Ovary (tissue), 7 donors: ENCODE measurements at regions not wholly inside any gene's neighbourhood (a gene's known extent, or its start where the extent isn't known, plus 50 kb on each side); places are given as distances from the start of the nearest gene placed in this dataset.

ENCODE experiments used
- DNase-seq, 5 donors: peaks; one replicate each; pipeline ENCODE4 v3.0.0-alpha.2; 2019 to 2020
- H3K27ac ChIP-seq, 2 donors: fragments of 200-600 bp; one replicate each; pipeline versions ENCODE4 v1.5.1 to v1.8.0; 2019 to 2022
- H3K27me3 ChIP-seq: fragments of 200-600 bp; one replicate; pipeline ENCODE4 v1.8.0; 2022
- H3K36me3 ChIP-seq: fragments of 200-600 bp; sonication (generic); one replicate; pipeline ENCODE4 v1.5.1; 2019
- H3K4me1 ChIP-seq: one replicate; pipeline ENCODE4 v1.8.1; 2013; ENCODE audit warnings: mild to moderate bottlenecking, moderate library complexity; ENCODE audit not compliant: insufficient read depth
- H3K4me3 ChIP-seq: fragments of 200-600 bp; sonication (generic); one replicate; pipeline ENCODE4 v1.5.1; 2017
- H3K9me3 ChIP-seq, 2 donors: fragments of 200-600 bp in 1 of 2; sonication (generic) in 1 of 2; one replicate each; pipeline versions ENCODE4 v1.5.1 to v1.8.1; 2013 to 2019; ENCODE audit warnings: mild to moderate bottlenecking in 1 of 2, moderate library complexity in 1 of 2
- EP300 ChIP-seq: sonication (generic); formaldehyde crosslinking; IDR thresholded peaks from one replicate; pipeline ENCODE4 v1.6.1; 2017; ENCODE audit warnings: antibody characterized with exemption
- POLR2A ChIP-seq: fragments of 450-650 bp; IDR thresholded peaks from one replicate; pipeline ENCODE4 v1.6.1; 2017; ENCODE audit warnings: antibody characterized with exemption, mild to moderate bottlenecking, moderate library complexity
- WGBS, 3 donors: extraction: QIAGEN DNeasy Blood & Tissue Kit in 1 of 3; methylation state at CpG; one replicate each; pipeline versions ENCODE4 v1.1.5 to v1.1.7; 2013 to 2017; 5-methylcytosine and 5-hydroxymethylcytosine counted together
- intact Hi-C, 4 donors: fragments of 100-400 bp; cut with DNase I; formaldehyde crosslinking; loops; one replicate each; pipeline versions ENCODE4 v1.11.0 to v1.15.1; 2022 to 2023
- TF ChIP-seq, protein P1 (sequence below), 3 donors: fragments of 450-650 bp in 2 of 3; fragments of 200-600 bp in 1 of 3; IDR thresholded peaks; one replicate each; pipeline versions ENCODE4 v1.5.1 to v1.8.0; 2016 to 2022; ENCODE audit warnings: antibody characterized with exemption in 3 of 3, mild to moderate bottlenecking in 1 of 3
- donor health status: DM: no; HTN: no; CAD: no; lungs with moderate emphysema.
- donor health status: DM: no; HTN: no; CAD: no.
- donor health status: Bipolar disorder and iron deficiency.
- donor health status: DM: no; HTN: no; CAD: no.
- donor health status: DM: yes; HTN: yes; CAD: no.

DNA sequence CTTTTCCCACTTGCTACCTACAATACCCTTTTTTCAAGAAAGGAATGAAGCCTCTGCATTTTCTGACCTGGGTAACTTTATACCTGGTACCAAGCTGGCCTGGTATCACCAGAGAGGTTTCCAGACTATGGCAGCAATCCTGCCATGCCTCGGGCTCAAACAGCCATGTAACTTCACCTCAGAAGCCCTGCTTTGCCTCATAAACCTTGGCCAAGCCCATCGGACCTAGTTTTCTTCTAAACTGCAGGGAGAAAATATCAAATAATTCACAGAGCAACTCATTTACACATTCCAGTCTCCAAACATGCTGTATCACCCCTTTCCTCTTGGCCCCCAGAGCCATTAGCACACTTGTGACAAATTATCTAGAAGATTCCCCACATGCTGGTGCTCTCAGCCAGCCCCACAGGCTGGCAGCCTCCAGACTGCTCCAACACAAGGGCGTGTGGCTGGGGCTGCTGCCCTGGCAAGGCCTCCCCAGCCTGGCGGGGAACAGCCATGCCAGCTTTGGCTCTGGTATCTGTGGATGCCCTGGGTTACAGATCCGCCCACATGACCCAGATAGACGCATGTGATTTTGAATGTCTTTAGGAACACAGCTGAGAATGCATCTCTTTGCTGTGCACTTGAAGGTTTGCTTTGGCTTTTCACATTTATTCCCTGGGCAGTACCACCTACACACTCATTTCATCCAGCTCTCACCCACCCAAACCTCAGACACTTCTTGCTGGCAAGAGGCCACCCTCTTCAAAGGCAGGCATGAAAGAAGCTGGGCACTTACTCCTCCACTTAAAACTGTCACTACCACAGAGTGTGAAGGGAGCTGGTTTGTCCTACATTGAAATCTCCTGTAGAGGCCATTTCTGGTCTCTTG is 70.0 kb upstream of the BCAR3 start:
- Histone ChIP-seq H3K36me3 (no peaks in the 10 kb centered on the region), H3K9me3 (no peaks in the 10 kb centered on the region), H3K27me3 (no peaks in the 10 kb centered on the region), H3K27ac (no peak overlapping the region), H3K4me3 (no peak overlapping the region), H3K4me1 (peaks cover 2% of the 10 kb centered on the region)
- intact Hi-C loops = no loop called here
- DNase-seq = no peak
- TF ChIP-seq, protein P1, sequence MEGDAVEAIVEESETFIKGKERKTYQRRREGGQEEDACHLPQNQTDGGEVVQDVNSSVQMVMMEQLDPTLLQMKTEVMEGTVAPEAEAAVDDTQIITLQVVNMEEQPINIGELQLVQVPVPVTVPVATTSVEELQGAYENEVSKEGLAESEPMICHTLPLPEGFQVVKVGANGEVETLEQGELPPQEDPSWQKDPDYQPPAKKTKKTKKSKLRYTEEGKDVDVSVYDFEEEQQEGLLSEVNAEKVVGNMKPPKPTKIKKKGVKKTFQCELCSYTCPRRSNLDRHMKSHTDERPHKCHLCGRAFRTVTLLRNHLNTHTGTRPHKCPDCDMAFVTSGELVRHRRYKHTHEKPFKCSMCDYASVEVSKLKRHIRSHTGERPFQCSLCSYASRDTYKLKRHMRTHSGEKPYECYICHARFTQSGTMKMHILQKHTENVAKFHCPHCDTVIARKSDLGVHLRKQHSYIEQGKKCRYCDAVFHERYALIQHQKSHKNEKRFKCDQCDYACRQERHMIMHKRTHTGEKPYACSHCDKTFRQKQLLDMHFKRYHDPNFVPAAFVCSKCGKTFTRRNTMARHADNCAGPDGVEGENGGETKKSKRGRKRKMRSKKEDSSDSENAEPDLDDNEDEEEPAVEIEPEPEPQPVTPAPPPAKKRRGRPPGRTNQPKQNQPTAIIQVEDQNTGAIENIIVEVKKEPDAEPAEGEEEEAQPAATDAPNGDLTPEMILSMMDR (IDR thresholded peaks at IDR 0.05) = no peak
- TF ChIP-seq EP300 = no peak
- WGBS, 3 donors = 82 to 94% (median 87%) methylated on average over 6 of the region's 6 CpGs

DNA sequence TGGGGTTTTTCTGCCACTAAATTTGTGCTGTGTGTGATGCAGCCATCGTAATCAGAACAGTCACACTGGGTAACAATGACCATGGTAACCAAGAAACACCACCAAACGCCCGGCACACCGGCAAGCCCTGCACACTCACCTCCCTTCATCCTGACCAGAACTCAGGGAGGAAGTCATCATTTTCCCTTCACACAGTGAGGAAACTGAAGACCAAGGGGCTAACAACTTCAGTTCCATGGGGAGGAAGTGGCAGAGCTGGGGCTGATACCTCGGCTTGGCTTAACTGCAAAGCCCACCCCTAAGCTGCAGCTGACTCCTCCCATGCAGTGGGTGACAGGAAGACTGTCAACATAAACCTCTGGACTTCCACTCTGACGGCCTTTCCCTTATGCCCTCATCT is 69.3 kb upstream of the BCAR3 start:
- intact Hi-C loops = no loop called here
- WGBS, 3 donors = 78 to 87% (median 85%) methylated on average over 6 of the region's 6 CpGs
- H3K36me3 ChIP-seq = no peaks in the 10 kb centered on the region
- TF ChIP-seq EP300 = no peak
- TF ChIP-seq, protein P1 (IDR thresholded peaks at IDR 0.05) = no peak
- TF ChIP-seq POLR2A = no peak
- H3K4me1 ChIP-seq = peaks cover 2% of the 10 kb centered on the region
- DNase-seq = no peak
- H3K4me3 ChIP-seq = no peak overlapping the region
- H3K27me3 ChIP-seq = no peaks in the 10 kb centered on the region
- no peaks in the 10 kb centered on the region for H3K9me3 ChIP-seq
- no peak overlapping the region for H3K27ac ChIP-seq

DNA sequence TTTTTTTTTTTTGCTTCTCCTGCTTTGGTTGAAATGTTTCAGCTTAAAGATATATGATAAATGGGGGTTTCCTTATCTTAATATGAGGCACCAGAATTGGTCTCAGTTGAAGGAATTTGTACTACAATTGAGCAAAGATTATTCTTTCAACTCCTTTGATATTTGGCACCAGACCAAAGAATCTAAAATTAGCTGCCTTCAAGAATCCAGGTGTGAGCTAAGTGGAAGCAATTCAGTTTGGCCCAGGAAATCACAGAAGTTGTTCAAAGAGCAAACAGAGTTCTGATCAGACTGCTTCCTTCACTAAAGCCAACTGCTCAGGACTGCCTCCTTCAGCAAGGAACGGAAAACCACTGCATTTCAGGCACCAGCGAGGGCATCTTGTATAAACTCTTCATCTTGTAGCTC is 68.3 kb upstream of the BCAR3 start:
- no peak for DNase-seq
- Histone ChIP-seq H3K36me3 (no peaks in the 10 kb centered on the region), H3K4me1 (peaks cover 2% of the 10 kb centered on the region), H3K4me3 (no peak overlapping the region), H3K9me3 (no peaks in the 10 kb centered on the region), H3K27ac (no peak overlapping the region), H3K27me3 (no peaks in the 10 kb centered on the region)
- TF ChIP-seq EP300 (no peak), POLR2A (no peak)
- TF ChIP-seq, protein P1 (IDR thresholded peaks at IDR 0.05) = no peak
- 81 to 85% (median 83%) methylated on average over 2 of the region's 2 CpGs for WGBS, 3 donors
- intact Hi-C loops = no loop called here

DNA sequence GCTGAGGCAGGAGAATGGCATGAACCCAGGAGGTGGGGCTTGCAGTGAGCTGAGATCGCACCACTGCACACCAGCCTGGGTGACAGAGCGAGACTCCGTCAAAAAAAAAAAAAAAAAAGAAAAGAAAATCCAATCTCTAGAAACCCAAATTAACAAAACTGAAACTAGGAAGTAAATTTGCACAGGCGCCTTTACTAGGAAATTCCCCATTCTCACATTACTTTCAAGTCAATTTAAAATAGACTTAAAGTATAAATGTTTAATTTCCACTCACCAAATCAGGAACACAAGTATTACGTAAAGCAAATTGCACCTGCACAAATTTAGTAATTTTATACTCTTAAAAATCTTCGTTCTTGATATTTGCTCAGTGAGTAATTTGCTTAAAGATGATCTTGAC is 67.8 kb upstream of the BCAR3 start:
- 88 to 92% (median 90%) methylated on average over 6 of the region's 6 CpGs for WGBS, 3 donors

More for the DNA sequence above, 67.8 kb upstream of the BCAR3 start:
- Histone ChIP-seq H3K27ac (no peak overlapping the region), H3K27me3 (no peaks in the 10 kb centered on the region), H3K9me3 (no peaks in the 10 kb centered on the region), H3K4me1 (peaks cover 2% of the 10 kb centered on the region), H3K36me3 (no peaks in the 10 kb centered on the region), H3K4me3 (no peak overlapping the region)
- TF ChIP-seq EP300 (no peak), POLR2A (no peak)
- TF ChIP-seq, protein P1 (IDR thresholded peaks at IDR 0.05) = no peak
- DNase-seq = no peak
- intact Hi-C loops = no loop called here
